SU-DHL-6 (cell line): ENCODE measurements at regions not wholly inside any gene's neighbourhood (a gene's known extent, or its start where the extent isn't known, plus 50 kb on each side); places are given as distances from the start of the nearest gene placed in this dataset.

Experiments
- EZH2phosphoT487 ChIP-seq: fragments of 200-600 bp; sonication (generic), shearing (Covaris generic); conservative IDR thresholded peaks from 2 replicates; pipeline ENCODE4 v1.6.1; 2018; ENCODE audit warnings: mild to moderate bottlenecking, antibody characterized with exemption, low read length, moderate library complexity, mixed read lengths
- TF ChIP-seq, protein P1 (sequence below): fragments of 200-600 bp; sonication (generic); IDR thresholded peaks from one replicate; pipeline ENCODE4 v1.5.1; 2017; ENCODE audit warnings: antibody characterized with exemption, mild to moderate bottlenecking, low read length, moderate library complexity; ENCODE audit not compliant: insufficient read depth, poor library complexity, severe bottlenecking

- TF ChIP-seq, protein P1, sequence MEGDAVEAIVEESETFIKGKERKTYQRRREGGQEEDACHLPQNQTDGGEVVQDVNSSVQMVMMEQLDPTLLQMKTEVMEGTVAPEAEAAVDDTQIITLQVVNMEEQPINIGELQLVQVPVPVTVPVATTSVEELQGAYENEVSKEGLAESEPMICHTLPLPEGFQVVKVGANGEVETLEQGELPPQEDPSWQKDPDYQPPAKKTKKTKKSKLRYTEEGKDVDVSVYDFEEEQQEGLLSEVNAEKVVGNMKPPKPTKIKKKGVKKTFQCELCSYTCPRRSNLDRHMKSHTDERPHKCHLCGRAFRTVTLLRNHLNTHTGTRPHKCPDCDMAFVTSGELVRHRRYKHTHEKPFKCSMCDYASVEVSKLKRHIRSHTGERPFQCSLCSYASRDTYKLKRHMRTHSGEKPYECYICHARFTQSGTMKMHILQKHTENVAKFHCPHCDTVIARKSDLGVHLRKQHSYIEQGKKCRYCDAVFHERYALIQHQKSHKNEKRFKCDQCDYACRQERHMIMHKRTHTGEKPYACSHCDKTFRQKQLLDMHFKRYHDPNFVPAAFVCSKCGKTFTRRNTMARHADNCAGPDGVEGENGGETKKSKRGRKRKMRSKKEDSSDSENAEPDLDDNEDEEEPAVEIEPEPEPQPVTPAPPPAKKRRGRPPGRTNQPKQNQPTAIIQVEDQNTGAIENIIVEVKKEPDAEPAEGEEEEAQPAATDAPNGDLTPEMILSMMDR, result no peak
- no peak for TF ChIP-seq EZH2phosphoT487
Observed at GRCh38 chr4:73683033-73683432, 57.3 kb upstream of the CXCL8 start.
